ENCODE measurements at regions not wholly inside any gene's neighbourhood (a gene's known extent, or its start where the extent isn't known, plus 50 kb on each side); places are given as distances from the start of the nearest gene placed in this dataset.

GRCh38 chr15:77748078-77749064, 115.7 kb upstream of the LINGO1 start:
- TF ChIP-seq CTCF (conservative IDR thresholded peaks at IDR 0.05 in 1 of 2, IDR thresholded peaks at IDR 0.05 in 1 of 2; ENCODE audit: extremely low read depth in 1 of 2, insufficient read depth in 1 of 2, low read depth in 1 of 2, low read length in 2 of 2) = no peak
- no peak for TF ChIP-seq EZH2 (IDR thresholded peaks at IDR 0.05; ENCODE audit: borderline replicate concordance, low read length)
